Muscle of leg (tissue), 3 donors: ENCODE measurements at regions not wholly inside any gene's neighbourhood (a gene's known extent, or its start where the extent isn't known, plus 50 kb on each side); places are given as distances from the start of the nearest gene placed in this dataset.

Source experiments
- DNase-seq: peaks from one replicate; pipeline ENCODE4 v3.0.0; 2013
- H3K27ac ChIP-seq: one replicate; pipeline ENCODE4 v1.5.1; 2013; ENCODE audit warnings: mild to moderate bottlenecking, low read length, control low read depth
- H3K27me3 ChIP-seq: one replicate; pipeline ENCODE4 v1.6.1; 2013; ENCODE audit warnings: low read length; ENCODE audit not compliant: control insufficient read depth, insufficient read depth
- H3K36me3 ChIP-seq: one replicate; pipeline ENCODE4 v1.6.1; 2013; ENCODE audit warnings: low read length; ENCODE audit not compliant: control insufficient read depth, insufficient read depth
- H3K4me1 ChIP-seq: one replicate; pipeline ENCODE4 v1.6.1; 2013; ENCODE audit warnings: low read length; ENCODE audit not compliant: control insufficient read depth, insufficient read depth
- H3K4me3 ChIP-seq: one replicate; pipeline ENCODE4 v1.5.1; 2013; ENCODE audit warnings: low read length, control low read depth
- H3K9me3 ChIP-seq: replicated peaks from 2 replicates; pipeline ENCODE4 v1.6.1; 2013; ENCODE audit warnings: low read depth, low read length; ENCODE audit not compliant: control insufficient read depth
- WGBS: methylation state at CpG from one replicate; pipeline ENCODE4 v1.1.5; 2013; ENCODE audit warnings: missing lambda C conversion rate; ENCODE audit not compliant: insufficient coverage; 5-methylcytosine and 5-hydroxymethylcytosine counted together

GRCh38 chr3:184659797-184660301 is 52.0 kb downstream of the MAGEF1 start:
- peak; percentile 94 for DNase-seq
- WGBS = 45% methylated on average over 7 of the region's 10 CpGs
- H3K27ac ChIP-seq = peak overlapping the region; percentile 97
- H3K36me3 ChIP-seq = no peaks in the 10 kb centered on the region
- H3K27me3 ChIP-seq = no peaks in the 10 kb centered on the region
- H3K9me3 ChIP-seq = no peaks in the 10 kb centered on the region
- H3K4me1 ChIP-seq = peaks cover 91% of the 10 kb centered on the region
- H3K4me3 ChIP-seq = no peak overlapping the region

GRCh38 chr3:184658223-184658928 is 53.5 kb downstream of the MAGEF1 start:
- H3K27ac ChIP-seq = peak overlapping the region; percentile 97
- H3K9me3 ChIP-seq = no peaks in the 10 kb centered on the region
- H3K36me3 ChIP-seq = no peaks in the 10 kb centered on the region
- WGBS = 8% methylated on average over 5 of the region's 10 CpGs
- peaks cover 86% of the 10 kb centered on the region for H3K4me1 ChIP-seq
- no peaks in the 10 kb centered on the region for H3K27me3 ChIP-seq
- peak; percentile 91 for DNase-seq
- no peak overlapping the region for H3K4me3 ChIP-seq

GRCh38 chr3:184656829-184657681 is 54.8 kb downstream of the MAGEF1 start:
- Histone ChIP-seq H3K9me3 (no peaks in the 10 kb centered on the region), H3K27ac (peak overlapping the region; percentile 97), H3K4me3 (no peak overlapping the region), H3K36me3 (no peaks in the 10 kb centered on the region), H3K27me3 (no peaks in the 10 kb centered on the region), H3K4me1 (peaks cover 78% of the 10 kb centered on the region)
- peak; percentile 78 for DNase-seq
- 23% methylated on average over 2 of the region's 10 CpGs for WGBS

GRCh38 chr3:184656458-184656828 is 55.4 kb downstream of the MAGEF1 start:
- Histone ChIP-seq H3K27ac (peak overlapping the region; percentile 97), H3K4me3 (no peak overlapping the region), H3K36me3 (no peaks in the 10 kb centered on the region), H3K4me1 (peaks cover 78% of the 10 kb centered on the region), H3K9me3 (no peaks in the 10 kb centered on the region), H3K27me3 (no peaks in the 10 kb centered on the region)
- DNase-seq = peak; percentile 94
- WGBS = 26% methylated on average over 3 of the region's 5 CpGs

- H3K36me3 ChIP-seq = no peaks in the 10 kb centered on the region
- H3K4me1 ChIP-seq = peaks cover 79% of the 10 kb centered on the region
- H3K27ac ChIP-seq = peak overlapping the region; percentile 97
- H3K4me3 ChIP-seq = no peak overlapping the region
- H3K27me3 ChIP-seq = no peaks in the 10 kb centered on the region
- H3K9me3 ChIP-seq = no peaks in the 10 kb centered on the region
- no peak for DNase-seq
- WGBS = no CpG with 5 or more reads among the region's 2 CpGs
Observed at GRCh38 chr3:184655597-184655996, 56.3 kb downstream of the MAGEF1 start.

- no peaks in the 10 kb centered on the region for H3K27me3 ChIP-seq
- no peak overlapping the region for H3K4me3 ChIP-seq
- DNase-seq = no peak
- H3K27ac ChIP-seq = no peak overlapping the region
- no peaks in the 10 kb centered on the region for H3K9me3 ChIP-seq
- peaks cover 76% of the 10 kb centered on the region for H3K4me1 ChIP-seq
- no peaks in the 10 kb centered on the region for H3K36me3 ChIP-seq
Observed at GRCh38 chr3:184654375-184654774, 57.5 kb downstream of the MAGEF1 start.

- no peaks in the 10 kb centered on the region for H3K36me3 ChIP-seq
- H3K27me3 ChIP-seq = no peaks in the 10 kb centered on the region
- H3K4me1 ChIP-seq = peaks cover 72% of the 10 kb centered on the region
- H3K4me3 ChIP-seq = no peak overlapping the region
- no peaks in the 10 kb centered on the region for H3K9me3 ChIP-seq
- WGBS = 58% methylated on average over 4 of the region's 6 CpGs
- H3K27ac ChIP-seq = no peak overlapping the region
- DNase-seq = no peak
Observed at GRCh38 chr3:184652465-184652864, 59.4 kb downstream of the MAGEF1 start.

- Histone ChIP-seq H3K36me3 (no peaks in the 10 kb centered on the region), H3K4me1 (peaks cover 69% of the 10 kb centered on the region), H3K27ac (no peak overlapping the region), H3K9me3 (no peaks in the 10 kb centered on the region), H3K4me3 (no peak overlapping the region), H3K27me3 (no peaks in the 10 kb centered on the region)
- 77% methylated on average over 6 of the region's 6 CpGs for WGBS
- DNase-seq = no peak
Observed at GRCh38 chr3:184651904-184652303, 60.0 kb downstream of the MAGEF1 start.

- H3K9me3 ChIP-seq = no peaks in the 10 kb centered on the region
- no peak overlapping the region for H3K4me3 ChIP-seq
- H3K4me1 ChIP-seq = peaks cover 54% of the 10 kb centered on the region
- no peaks in the 10 kb centered on the region for H3K27me3 ChIP-seq
- H3K36me3 ChIP-seq = no peaks in the 10 kb centered on the region
- peak; percentile 80 for DNase-seq
- H3K27ac ChIP-seq = peak overlapping the region; percentile 31
- WGBS = 29% methylated on average over 10 of the region's 10 CpGs
Observed at GRCh38 chr3:184648636-184649035, 63.2 kb downstream of the MAGEF1 start.

- H3K4me1 ChIP-seq = peaks cover 61% of the 10 kb centered on the region
- WGBS = 75% methylated on average over 6 of the region's 7 CpGs
- no peaks in the 10 kb centered on the region for H3K36me3 ChIP-seq
- no peak overlapping the region for H3K4me3 ChIP-seq
- H3K27me3 ChIP-seq = no peaks in the 10 kb centered on the region
- no peaks in the 10 kb centered on the region for H3K9me3 ChIP-seq
- DNase-seq = no peak
- H3K27ac ChIP-seq = no peak overlapping the region
Observed at GRCh38 chr3:184647405-184647936, 64.4 kb downstream of the MAGEF1 start.
